Gastrocnemius medialis (tissue), 4 donors: ENCODE measurements at regions not wholly inside any gene's neighbourhood (a gene's known extent, or its start where the extent isn't known, plus 50 kb on each side); places are given as distances from the start of the nearest gene placed in this dataset.

ENCODE experiments used
- POLR2A ChIP-seq, 2 donors: fragments of 450-650 bp; IDR thresholded peaks; one replicate each; pipeline ENCODE4 v1.6.1; 2017; ENCODE audit warnings: antibody characterized with exemption in 2 of 2, mild to moderate bottlenecking in 2 of 2, moderate library complexity in 2 of 2
- TF ChIP-seq, protein P1 (sequence below), 5 experiments: fragments of 450-650 bp in 3 of 5; fragments of 200-600 bp in 2 of 5; sonication (generic) in 2 of 5; IDR thresholded peaks in 4 of 5; conservative IDR thresholded peaks in 1 of 5; 1 replicate in 4 of 5; 2 replicates in 1 of 5; pipeline ENCODE4 v1.5.1; 2016 to 2019; ENCODE audit warnings: antibody characterized with exemption in 5 of 5, mild to moderate bottlenecking in 3 of 5, moderate library complexity in 3 of 5

- TF ChIP-seq, protein P1, sequence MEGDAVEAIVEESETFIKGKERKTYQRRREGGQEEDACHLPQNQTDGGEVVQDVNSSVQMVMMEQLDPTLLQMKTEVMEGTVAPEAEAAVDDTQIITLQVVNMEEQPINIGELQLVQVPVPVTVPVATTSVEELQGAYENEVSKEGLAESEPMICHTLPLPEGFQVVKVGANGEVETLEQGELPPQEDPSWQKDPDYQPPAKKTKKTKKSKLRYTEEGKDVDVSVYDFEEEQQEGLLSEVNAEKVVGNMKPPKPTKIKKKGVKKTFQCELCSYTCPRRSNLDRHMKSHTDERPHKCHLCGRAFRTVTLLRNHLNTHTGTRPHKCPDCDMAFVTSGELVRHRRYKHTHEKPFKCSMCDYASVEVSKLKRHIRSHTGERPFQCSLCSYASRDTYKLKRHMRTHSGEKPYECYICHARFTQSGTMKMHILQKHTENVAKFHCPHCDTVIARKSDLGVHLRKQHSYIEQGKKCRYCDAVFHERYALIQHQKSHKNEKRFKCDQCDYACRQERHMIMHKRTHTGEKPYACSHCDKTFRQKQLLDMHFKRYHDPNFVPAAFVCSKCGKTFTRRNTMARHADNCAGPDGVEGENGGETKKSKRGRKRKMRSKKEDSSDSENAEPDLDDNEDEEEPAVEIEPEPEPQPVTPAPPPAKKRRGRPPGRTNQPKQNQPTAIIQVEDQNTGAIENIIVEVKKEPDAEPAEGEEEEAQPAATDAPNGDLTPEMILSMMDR (IDR thresholded peaks at IDR 0.05 in 4 of 5, conservative IDR thresholded peaks at IDR 0.05 in 1 of 5): no peak
- no peak for TF ChIP-seq POLR2A (IDR thresholded peaks at IDR 0.05)
These were observed 137.3 kb downstream of the RASSF9 start for GRCh38 chr12:85698937-85699336.
